OCI-LY7 (cell line): ENCODE measurements at regions not wholly inside any gene's neighbourhood (a gene's known extent, or its start where the extent isn't known, plus 50 kb on each side); places are given as distances from the start of the nearest gene placed in this dataset.

Source experiments
- EZH2phosphoT487 ChIP-seq: fragments of 200-600 bp; sonication (generic); IDR thresholded peaks from 2 replicates; pipeline ENCODE4 v1.6.1; 2018; ENCODE audit warnings: low read depth, borderline replicate concordance, mild to moderate bottlenecking, mixed run types, antibody characterized with exemption, low read length, moderate library complexity, mixed read lengths
- TF ChIP-seq, protein P1 (sequence below): fragments of 200-600 bp; sonication (generic); conservative IDR thresholded peaks from 2 replicates; pipeline ENCODE4 v1.5.1; 2014; ENCODE audit warnings: mild to moderate bottlenecking, antibody characterized with exemption, low read length, moderate library complexity, mixed read lengths

DNA sequence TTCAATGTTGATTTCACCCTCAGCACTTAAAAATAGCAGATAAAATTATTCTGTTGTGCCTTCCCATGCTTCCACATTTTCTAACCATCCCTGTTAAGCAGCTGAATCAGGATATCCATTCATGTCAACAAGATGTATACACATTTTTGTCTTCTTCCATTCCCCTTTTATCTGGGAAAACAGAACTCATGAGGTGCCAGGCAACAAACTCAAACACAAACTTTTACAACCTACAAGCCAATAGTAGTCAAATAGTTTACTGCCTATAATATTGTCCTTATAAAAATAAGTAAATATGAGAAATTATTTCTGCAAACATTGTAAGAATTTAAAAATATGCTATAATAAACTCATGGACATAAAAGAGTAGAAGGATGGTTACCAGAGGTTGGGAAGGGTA is 1569.8 kb downstream of the REEP3 start:
- TF ChIP-seq, protein P1, sequence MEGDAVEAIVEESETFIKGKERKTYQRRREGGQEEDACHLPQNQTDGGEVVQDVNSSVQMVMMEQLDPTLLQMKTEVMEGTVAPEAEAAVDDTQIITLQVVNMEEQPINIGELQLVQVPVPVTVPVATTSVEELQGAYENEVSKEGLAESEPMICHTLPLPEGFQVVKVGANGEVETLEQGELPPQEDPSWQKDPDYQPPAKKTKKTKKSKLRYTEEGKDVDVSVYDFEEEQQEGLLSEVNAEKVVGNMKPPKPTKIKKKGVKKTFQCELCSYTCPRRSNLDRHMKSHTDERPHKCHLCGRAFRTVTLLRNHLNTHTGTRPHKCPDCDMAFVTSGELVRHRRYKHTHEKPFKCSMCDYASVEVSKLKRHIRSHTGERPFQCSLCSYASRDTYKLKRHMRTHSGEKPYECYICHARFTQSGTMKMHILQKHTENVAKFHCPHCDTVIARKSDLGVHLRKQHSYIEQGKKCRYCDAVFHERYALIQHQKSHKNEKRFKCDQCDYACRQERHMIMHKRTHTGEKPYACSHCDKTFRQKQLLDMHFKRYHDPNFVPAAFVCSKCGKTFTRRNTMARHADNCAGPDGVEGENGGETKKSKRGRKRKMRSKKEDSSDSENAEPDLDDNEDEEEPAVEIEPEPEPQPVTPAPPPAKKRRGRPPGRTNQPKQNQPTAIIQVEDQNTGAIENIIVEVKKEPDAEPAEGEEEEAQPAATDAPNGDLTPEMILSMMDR = no peak
- TF ChIP-seq EZH2phosphoT487 = no peak
